ENCODE measurements at regions not wholly inside any gene's neighbourhood (a gene's known extent, or its start where the extent isn't known, plus 50 kb on each side); places are given as distances from the start of the nearest gene placed in this dataset.
A peak's percentile ranks its signal among the peaks of the same experiment; 100 is the strongest.

GRCh38 chr21:28427394-28428022, 565.2 kb downstream of the LTN1 start:
- no peak overlapping the region for H2AFZ ChIP-seq (ENCODE audit: control insufficient read depth, low read length)
- no peaks in the 10 kb centered on the region for H4K20me1 ChIP-seq (ENCODE audit: control insufficient read depth, extremely low read depth, insufficient read depth, low read length)
- H3K9ac ChIP-seq (ENCODE audit: control insufficient read depth, extremely low read depth, insufficient read depth, low read length), result no peak overlapping the region
- H3K9me3 ChIP-seq (ENCODE audit: control insufficient read depth, low read depth, low read length), result no peaks in the 10 kb centered on the region
- TF ChIP-seq EZH2 (IDR thresholded peaks at IDR 0.05; ENCODE audit: low read length), result no peak
- no peak for TF ChIP-seq CTCF (optimal IDR thresholded peaks at IDR 0.05 in 1 of 3, IDR thresholded peaks at IDR 0.05 in 1 of 3, conservative IDR thresholded peaks at IDR 0.05 in 1 of 3; ENCODE audit: extremely low read depth in 1 of 3, insufficient read depth in 2 of 3, low read length in 3 of 3)
- H3K36me3 ChIP-seq (ENCODE audit: control insufficient read depth in 2 of 2, extremely low read depth in 1 of 2, insufficient read depth in 2 of 2, low read length in 2 of 2), result no peaks in the 10 kb centered on the region
- no peaks in the 10 kb centered on the region for H3K9me1 ChIP-seq (ENCODE audit: control insufficient read depth, extremely low read depth, insufficient read depth, low read length)
- H3K4me1 ChIP-seq (ENCODE audit: control insufficient read depth, extremely low read depth, insufficient read depth, low read length), result peaks cover 11% of the 10 kb centered on the region
- peak overlapping the region; percentile 29 for H3K4me2 ChIP-seq (ENCODE audit: control insufficient read depth, extremely low read depth, insufficient read depth, low read depth, low read length)
- H3K27me3 ChIP-seq (ENCODE audit: control insufficient read depth, extremely low read depth, insufficient read depth, low read length), result no peaks in the 10 kb centered on the region
- H3K4me3 ChIP-seq (ENCODE audit: control insufficient read depth in 2 of 3, extremely low read depth in 1 of 3, insufficient read depth in 2 of 3, low read depth in 1 of 3, low read length in 3 of 3), result no peak overlapping the region
- dilution Hi-C loops (cut with MboI; ENCODE audit: extremely low pct_ligation_motif_present, low sequenced_read_pairs), result no loop called here
- DNase-seq (ENCODE audit: low read depth, low spot score) (no peak), FAIRE-seq (no peak)
- H3K79me2 ChIP-seq (ENCODE audit: control insufficient read depth, insufficient read depth, low read length), result no peaks in the 10 kb centered on the region
- no peak overlapping the region for H3K27ac ChIP-seq (ENCODE audit: control insufficient read depth, insufficient read depth, low read length)

GRCh38 chr21:28426545-28426944, 566.1 kb downstream of the LTN1 start:
- Histone ChIP-seq H3K27me3 (ENCODE audit: control insufficient read depth, extremely low read depth, insufficient read depth, low read length) (no peaks in the 10 kb centered on the region), H3K27ac (ENCODE audit: control insufficient read depth, insufficient read depth, low read length) (no peak overlapping the region), H3K4me1 (ENCODE audit: control insufficient read depth, extremely low read depth, insufficient read depth, low read length) (peaks cover 14% of the 10 kb centered on the region), H3K4me3 (ENCODE audit: control insufficient read depth in 2 of 3, extremely low read depth in 1 of 3, insufficient read depth in 2 of 3, low read depth in 1 of 3, low read length in 3 of 3) (no peak overlapping the region), H3K79me2 (ENCODE audit: control insufficient read depth, insufficient read depth, low read length) (no peaks in the 10 kb centered on the region), H2AFZ (ENCODE audit: control insufficient read depth, low read length) (no peak overlapping the region), H3K9ac (ENCODE audit: control insufficient read depth, extremely low read depth, insufficient read depth, low read length) (no peak overlapping the region), H3K4me2 (ENCODE audit: control insufficient read depth, extremely low read depth, insufficient read depth, low read depth, low read length) (no peak overlapping the region), H4K20me1 (ENCODE audit: control insufficient read depth, extremely low read depth, insufficient read depth, low read length) (no peaks in the 10 kb centered on the region), H3K36me3 (ENCODE audit: control insufficient read depth in 2 of 2, extremely low read depth in 1 of 2, insufficient read depth in 2 of 2, low read length in 2 of 2) (no peaks in the 10 kb centered on the region), H3K9me3 (ENCODE audit: control insufficient read depth, low read depth, low read length) (no peaks in the 10 kb centered on the region), H3K9me1 (ENCODE audit: control insufficient read depth, extremely low read depth, insufficient read depth, low read length) (no peaks in the 10 kb centered on the region)
- no peak for DNase-seq (ENCODE audit: low read depth, low spot score)
- FAIRE-seq, result no peak
- TF ChIP-seq CTCF (optimal IDR thresholded peaks at IDR 0.05 in 1 of 3, IDR thresholded peaks at IDR 0.05 in 1 of 3, conservative IDR thresholded peaks at IDR 0.05 in 1 of 3; ENCODE audit: extremely low read depth in 1 of 3, insufficient read depth in 2 of 3, low read length in 3 of 3) (no peak), EZH2 (IDR thresholded peaks at IDR 0.05; ENCODE audit: low read length) (no peak)
- dilution Hi-C loops (cut with MboI; ENCODE audit: extremely low pct_ligation_motif_present, low sequenced_read_pairs), result no loop called here
